HG02642 (cell line): ENCODE measurements at regions not wholly inside any gene's neighbourhood (a gene's known extent, or its start where the extent isn't known, plus 50 kb on each side); places are given as distances from the start of the nearest gene placed in this dataset.
A peak's percentile ranks its signal among the peaks of the same experiment; 100 is the strongest.
"Not testable (repeated sequence)": the region's sequence is repeated elsewhere in the genome, so short reads cannot be mapped to it uniquely, and the experiment has no call there.

ENCODE experiments used
- ATAC-seq: cut with Tn5 transposase; IDR thresholded peaks from one replicate; pipeline ENCODE4 v1.9.1; 2021; ENCODE audit warnings: mild to moderate bottlenecking; ENCODE audit not compliant: unreplicated experiment, poor library complexity

GRCh38 chr15:22257047-22258008 lies 177.0 kb downstream of the OR4M2 start:
- no peak for ATAC-seq

- no peak for ATAC-seq
Measured at GRCh38 chr15:22258009-22258397, 177.7 kb downstream of the OR4M2 start.

- no peak for ATAC-seq
Measured at GRCh38 chr15:22258398-22259150, 178.2 kb downstream of the OR4M2 start.

GRCh38 chr15:22259151-22259750 lies 178.9 kb downstream of the OR4M2 start:
- ATAC-seq = not testable (repeated sequence)

GRCh38 chr15:22259881-22260421 lies 179.6 kb downstream of the OR4M2 start:
- no peak for ATAC-seq

GRCh38 chr15:22262613-22263020 lies 182.3 kb downstream of the OR4M2 start:
- ATAC-seq = no peak

GRCh38 chr15:22263738-22264137 lies 183.4 kb downstream of the OR4M2 start:
- ATAC-seq = no peak

GRCh38 chr15:22264272-22264671 lies 183.9 kb downstream of the OR4M2 start:
- not testable (repeated sequence) for ATAC-seq

GRCh38 chr15:22265056-22265945 lies 185.0 kb downstream of the OR4M2 start:
- no peak for ATAC-seq

- no peak for ATAC-seq
Measured at GRCh38 chr15:22265970-22266369, 185.6 kb downstream of the OR4M2 start.

GRCh38 chr15:22267761-22268160 lies 187.4 kb downstream of the OR4M2 start:
- ATAC-seq = no peak

- not testable (repeated sequence) for ATAC-seq
Measured at GRCh38 chr15:22268201-22268600, 187.9 kb downstream of the OR4M2 start.

- ATAC-seq = not testable (repeated sequence)
Measured at GRCh38 chr15:22268654-22269053, 188.3 kb downstream of the OR4M2 start.

- not testable (repeated sequence) for ATAC-seq
Measured at GRCh38 chr15:22272286-22273160, 186.2 kb upstream of the GOLGA6L22 start.

- ATAC-seq = not testable (repeated sequence)
Measured at GRCh38 chr15:22273185-22273584, 185.5 kb upstream of the GOLGA6L22 start.

- ATAC-seq = not testable (repeated sequence)
Measured at GRCh38 chr15:22274376-22274775, 184.3 kb upstream of the GOLGA6L22 start.

GRCh38 chr15:22280770-22281169 lies 177.9 kb upstream of the GOLGA6L22 start:
- not testable (repeated sequence) for ATAC-seq

- peak; percentile 55 for ATAC-seq
Measured at GRCh38 chr15:22282794-22283533, 175.7 kb upstream of the GOLGA6L22 start.
